K562 (cell line): ENCODE measurements at regions not wholly inside any gene's neighbourhood (a gene's known extent, or its start where the extent isn't known, plus 50 kb on each side); places are given as distances from the start of the nearest gene placed in this dataset.

Experiments
- ATAC-seq: fragments of 200-7000 bp; cut with Tn5 transposase; 3 replicates; pipeline ENCODE4 v1.9.1; 2020; ENCODE audit warnings: moderate library complexity
- BruUV-seq: library from RNA; stranded (reverse); fragments of 400-500 nt; replicated peaks from 2 replicates; lab custom pipeline; 2021; lab: Mats Ljungman, UMichigan
- CTCF ChIA-PET: fragments of 300-600 bp; formaldehyde crosslinking; extraction: SDS; loops from one replicate; lab custom pipeline; 2021; ENCODE audit warnings: low intra/inter-chr PET ratio; lab: Yijun Ruan, JAX
- POLR2A ChIA-PET: fragments of 300-600, 350-650 bp; sonication (Branson Sonifier 250); formaldehyde crosslinking; extraction: SDS; loops from one replicate; lab custom pipeline; 2021; ENCODE audit warnings: antibody characterized with exemption, inconsistent platforms; lab: Yijun Ruan, JAX
- DNase-seq, 4 experiments: peaks; one replicate each; pipeline versions ENCODE4 v3.0.0 to v3.0.0-alpha.2; 2011 to 2018; ENCODE audit warnings: low spot score in 3 of 4, mixed read lengths in 3 of 4; ENCODE audit errors: extremely low read depth in 1 of 4
- FAIRE-seq: peaks from 2 replicates; lab custom pipeline; 2011; peaks lifted over from hg19 to GRCh38; lab: Jason Lieb, UNC
- H2AFZ ChIP-seq: 2 replicates; pipeline ENCODE4 v1.6.0; 2011; ENCODE audit warnings: low read depth, low read length, control low read depth, inconsistent platforms
- H3K27ac ChIP-seq: fragments of 200-600 bp; 3 replicates; pipeline ENCODE4 v1.8.0; 2011; ENCODE audit warnings: low read depth, mild to moderate bottlenecking, control low read depth, inconsistent platforms, low read length, moderate library complexity, mixed read lengths; ENCODE audit errors: extremely low read depth
- H3K27me3 ChIP-seq, 2 experiments: fragments of 300-600 bp in 1 of 2; 2 replicates in 1 of 2; 3 replicates in 1 of 2; pipeline versions ENCODE4 v1.6.0 to v1.8.0; 2011; ENCODE audit warnings: inconsistent platforms in 2 of 2, low read length in 2 of 2, mild to moderate bottlenecking in 1 of 2, mixed read lengths in 1 of 2, moderate library complexity in 1 of 2; ENCODE audit not compliant: control insufficient read depth in 2 of 2, insufficient read depth in 2 of 2
- H3K36me3 ChIP-seq: fragments of 300-600 bp; 3 replicates; pipeline ENCODE4 v1.8.0; 2011; ENCODE audit warnings: mild to moderate bottlenecking, low read length, inconsistent platforms; ENCODE audit not compliant: control insufficient read depth, insufficient read depth
- H3K4me1 ChIP-seq, 2 experiments: fragments of 200-600 bp in 1 of 2; replicated peaks in 1 of 2; 2 replicates in 1 of 2; 3 replicates in 1 of 2; pipeline versions ENCODE4 v1.5.1 to v1.8.0; 2011; ENCODE audit warnings: inconsistent platforms in 2 of 2, low read length in 2 of 2, mild to moderate bottlenecking in 1 of 2, mixed read lengths in 1 of 2, moderate library complexity in 1 of 2; ENCODE audit not compliant: control insufficient read depth in 2 of 2, insufficient read depth in 2 of 2
- H3K4me2 ChIP-seq: 2 replicates; pipeline ENCODE4 v1.6.1; 2011; ENCODE audit warnings: low read length, control low read depth, inconsistent platforms, mixed read lengths; ENCODE audit not compliant: insufficient read depth
- H3K4me3 ChIP-seq: fragments of 200-600 bp; sonication (generic), shearing (Covaris generic); 2 replicates; pipeline ENCODE4 v1.5.1; 2016; ENCODE audit warnings: control low read depth, inconsistent platforms
- H3K79me2 ChIP-seq: fragments of 200-600 bp; 3 replicates; pipeline ENCODE4 v1.8.0; 2011; ENCODE audit warnings: low read length, inconsistent platforms; ENCODE audit not compliant: control insufficient read depth, insufficient read depth
- H3K9ac ChIP-seq, 2 experiments: 2 replicates each; pipeline versions ENCODE4 v1.6.0 to v1.6.1; 2011; ENCODE audit warnings: low read depth in 2 of 2, low read length in 2 of 2, control low read depth in 1 of 2, inconsistent platforms in 1 of 2, mild to moderate bottlenecking in 1 of 2, mixed read lengths in 1 of 2; ENCODE audit not compliant: insufficient read depth in 1 of 2
- H3K9me1 ChIP-seq: one replicate; pipeline ENCODE4 v1.6.0; 2011; ENCODE audit warnings: inconsistent platforms, mild to moderate bottlenecking, low read length, moderate library complexity; ENCODE audit not compliant: control insufficient read depth, insufficient read depth
- H3K9me3 ChIP-seq: replicated peaks from 2 replicates; pipeline ENCODE4 v1.5.1; 2011; ENCODE audit warnings: low read depth, low read length, inconsistent platforms; ENCODE audit not compliant: control insufficient read depth, insufficient read depth
- H4K20me1 ChIP-seq: replicated peaks from 2 replicates; pipeline ENCODE4 v1.6.1; 2011; ENCODE audit warnings: low read length, inconsistent platforms, mixed read lengths; ENCODE audit not compliant: control insufficient read depth, insufficient read depth
- CBFA2T3 ChIP-seq: fragments of 450-650 bp; IDR thresholded peaks from 2 replicates; pipeline ENCODE4 v1.6.1; 2017
- CTCF ChIP-seq, 3 experiments: IDR thresholded peaks in 2 of 3; conservative IDR thresholded peaks in 1 of 3; 2 replicates each; pipeline ENCODE4 v1.5.1; 2011 to 2012; ENCODE audit warnings: low read length in 3 of 3, mild to moderate bottlenecking in 3 of 3, control low read depth in 2 of 3, improper control_type of control experiment in 1 of 3, inconsistent platforms in 1 of 3, low read depth in 1 of 3, mixed read lengths in 1 of 3, moderate library complexity in 1 of 3; ENCODE audit not compliant: insufficient read depth in 2 of 3
- RAD21 ChIP-seq, 2 experiments: fragments of 250-450 bp in 1 of 2; fragments of 450-650 bp in 1 of 2; sonication (Bioruptor Pico) in 1 of 2; formaldehyde crosslinking in 1 of 2; IDR thresholded peaks in 1 of 2; conservative IDR thresholded peaks in 1 of 2; 2 replicates each; pipeline versions ENCODE4 v1.4.0 to v1.8.0; 2020 to 2022; ENCODE audit warnings: mild to moderate bottlenecking in 2 of 2, moderate library complexity in 1 of 2
- WGBS: fragments of 100-300 bp; shearing (Covaris generic); methylation state at CpG from one replicate; pipeline ENCODE4 v1.1.6; 2016; ENCODE audit warnings: low coverage, mixed read lengths; ENCODE audit not compliant: insufficient coverage; ENCODE audit errors: missing lambda C conversion rate; 5-methylcytosine and 5-hydroxymethylcytosine counted together
- in situ Hi-C: fragments of 300-500 bp; cut with MboI; formaldehyde crosslinking; loops from 4 replicates; pipeline ENCODE4 v1.15.0; 2018; ENCODE audit warnings: inconsistent platforms, mixed read lengths
- intact Hi-C: fragments of 100-400 bp; cut with micrococcal nuclease; formaldehyde crosslinking; loops from 2 replicates; pipeline ENCODE4 v1.14.2; 2022

- Histone ChIP-seq H3K27ac (no peak overlapping the region), H3K4me3 (no peak overlapping the region)
- CTCF ChIA-PET: no interaction called here
These were observed 97.8 kb upstream of the HAND1 start for GRCh38 chr5:154575546-154576428.

More at GRCh38 chr5:154575546-154576428, 97.8 kb upstream of the HAND1 start:
- intact Hi-C loops (loop anchor here (1.0 kb wide), 1 partner anchor 108 kb away; no protein-coding TSS in a partner anchor), in situ Hi-C loops (no loop called here)
- Histone ChIP-seq H3K27me3 (peaks cover 17 to 46% of the 10 kb centered on the region in 2 experiments; a peak in 4 of 5 replicates), H3K9ac (no peak overlapping the region), H4K20me1 (no peaks in the 10 kb centered on the region), H3K9me1 (no peaks in the 10 kb centered on the region), H3K9me3 (no peaks in the 10 kb centered on the region), H3K4me2 (no peak overlapping the region), H3K4me1 (no peaks in the 10 kb centered on the region), H3K79me2 (no peaks in the 10 kb centered on the region), H3K36me3 (no peaks in the 10 kb centered on the region), H2AFZ (no peak overlapping the region)
- BruUV-seq: no TSS peak
- DNase-seq (no peak), ATAC-seq (peak; percentile 50; the same call in 2 of the 3 replicates), FAIRE-seq (no peak)
- POLR2A ChIA-PET: no interaction called here
- WGBS: 0% methylated on average over 11 of the region's 11 CpGs
- TF ChIP-seq CTCF (IDR thresholded peaks at IDR 0.05 in 2 of 3, conservative IDR thresholded peaks at IDR 0.05 in 1 of 3; ENCODE audit: insufficient read depth in 2 of 3, low read depth in 1 of 3, low read length in 3 of 3): peak in 2 of 3 experiments; percentile 24 to 36; a peak in 2 of 6 replicates
- TF ChIP-seq RAD21 (CRISPR knock-in tag; conservative IDR thresholded peaks at IDR 0.05 in 1 of 2, IDR thresholded peaks at IDR 0.05 in 1 of 2): peak in 1 of 2 experiments; percentile 22; a peak in 1 of 4 replicates
- TF ChIP-seq CBFA2T3: no peak
